IPS-NIHi11 (cell line): ENCODE measurements at regions not wholly inside any gene's neighbourhood (a gene's known extent, or its start where the extent isn't known, plus 50 kb on each side); places are given as distances from the start of the nearest gene placed in this dataset.
"Not testable (repeated sequence)": the region's sequence is repeated elsewhere in the genome, so short reads cannot be mapped to it uniquely, and the experiment has no call there.

Source experiments
- DNase-seq: peaks from one replicate; pipeline ENCODE4 v3.0.0; 2012; ENCODE audit warnings: mixed read lengths, low spot score

GRCh38 chr10:129165770-129166169 is 301.3 kb upstream of the MGMT start:
- DNase-seq: no peak

GRCh38 chr10:129168660-129169059 is 298.4 kb upstream of the MGMT start:
- no peak for DNase-seq

GRCh38 chr10:129169115-129169514 is 297.9 kb upstream of the MGMT start:
- DNase-seq: no peak

GRCh38 chr10:129170812-129171211 is 296.2 kb upstream of the MGMT start:
- DNase-seq: no peak

- DNase-seq: no peak
Measured at GRCh38 chr10:129171812-129172211, 295.2 kb upstream of the MGMT start.

- no peak for DNase-seq
Measured at GRCh38 chr10:129174232-129175014, 292.6 kb upstream of the MGMT start.

- DNase-seq: no peak
Measured at GRCh38 chr10:129179245-129179971, 287.6 kb upstream of the MGMT start.

- no peak for DNase-seq
Measured at GRCh38 chr10:129179972-129180678, 286.9 kb upstream of the MGMT start.

- no peak for DNase-seq
Measured at GRCh38 chr10:129184196-129184595, 282.8 kb upstream of the MGMT start.

GRCh38 chr10:129187331-129187730 is 279.7 kb upstream of the MGMT start:
- no peak for DNase-seq

- no peak for DNase-seq
Measured at GRCh38 chr10:129191797-129192196, 275.2 kb upstream of the MGMT start.

GRCh38 chr10:129192344-129193128 is 274.5 kb upstream of the MGMT start:
- DNase-seq: no peak

- DNase-seq: no peak
Measured at GRCh38 chr10:129193148-129193547, 273.9 kb upstream of the MGMT start.

GRCh38 chr10:129194181-129194870 is 272.7 kb upstream of the MGMT start:
- DNase-seq: no peak

- DNase-seq: no peak
Measured at GRCh38 chr10:129199826-129200225, 267.2 kb upstream of the MGMT start.

GRCh38 chr10:129203819-129204218 is 263.2 kb upstream of the MGMT start:
- no peak for DNase-seq

- no peak for DNase-seq
Measured at GRCh38 chr10:129207297-129207696, 259.7 kb upstream of the MGMT start.

GRCh38 chr10:129210876-129211275 is 256.2 kb upstream of the MGMT start:
- DNase-seq: no peak

- DNase-seq: no peak
Measured at GRCh38 chr10:129213256-129213655, 253.8 kb upstream of the MGMT start.

GRCh38 chr10:129213996-129214395 is 253.0 kb upstream of the MGMT start:
- DNase-seq: not testable (repeated sequence)

GRCh38 chr10:129219364-129219763 is 247.7 kb upstream of the MGMT start:
- no peak for DNase-seq
